Liver (tissue), 3 donors: ENCODE measurements at regions not wholly inside any gene's neighbourhood (a gene's known extent, or its start where the extent isn't known, plus 50 kb on each side); places are given as distances from the start of the nearest gene placed in this dataset.

Source experiments
- HNF4A ChIP-seq, 2 donors: conservative IDR thresholded peaks; 2 replicates each; pipeline ENCODE4 v1.6.1; 2016; ENCODE audit warnings: antibody characterized with exemption in 2 of 2, mild to moderate bottlenecking in 2 of 2
- JUND ChIP-seq, 2 donors: IDR thresholded peaks; 2 replicates each; pipeline ENCODE4 v1.6.1; 2016; ENCODE audit warnings: antibody characterized with exemption in 2 of 2
- RAD21 ChIP-seq, 2 donors: IDR thresholded peaks; 2 replicates each; pipeline ENCODE4 v1.6.1; 2016; ENCODE audit warnings: antibody characterized with exemption in 2 of 2, mild to moderate bottlenecking in 2 of 2
- SP1 ChIP-seq: IDR thresholded peaks from 2 replicates; pipeline ENCODE4 v1.6.1; 2018; ENCODE audit warnings: antibody characterized with exemption, mild to moderate bottlenecking
- TAF1 ChIP-seq: conservative IDR thresholded peaks from 2 replicates; pipeline ENCODE4 v1.6.1; 2016; ENCODE audit warnings: antibody characterized with exemption, mild to moderate bottlenecking
- YY1 ChIP-seq: IDR thresholded peaks from 2 replicates; pipeline ENCODE4 v1.6.1; 2016; ENCODE audit warnings: antibody characterized with exemption, mild to moderate bottlenecking
- TF ChIP-seq, protein P1 (sequence below): fragments of 150-350 bp; IDR thresholded peaks from 2 replicates; pipeline ENCODE4 v1.5.1; 2017; ENCODE audit warnings: improper control_type of control experiment, low read depth, low read length; ENCODE audit not compliant: missing input control
- TF ChIP-seq, protein P2 (sequence below): IDR thresholded peaks from 2 replicates; pipeline ENCODE4 v1.6.1; 2016; ENCODE audit warnings: antibody characterized with exemption, mild to moderate bottlenecking
- TF ChIP-seq, protein P3 (sequence below): IDR thresholded peaks from 2 replicates; pipeline ENCODE4 v1.6.1; 2016; ENCODE audit warnings: antibody characterized with exemption
- TF ChIP-seq, protein P4 (sequence below): IDR thresholded peaks from 2 replicates; pipeline ENCODE4 v1.6.1; 2016; ENCODE audit warnings: antibody characterized with exemption
- donor health status: healthy.
- donor health status: healthy.

DNA sequence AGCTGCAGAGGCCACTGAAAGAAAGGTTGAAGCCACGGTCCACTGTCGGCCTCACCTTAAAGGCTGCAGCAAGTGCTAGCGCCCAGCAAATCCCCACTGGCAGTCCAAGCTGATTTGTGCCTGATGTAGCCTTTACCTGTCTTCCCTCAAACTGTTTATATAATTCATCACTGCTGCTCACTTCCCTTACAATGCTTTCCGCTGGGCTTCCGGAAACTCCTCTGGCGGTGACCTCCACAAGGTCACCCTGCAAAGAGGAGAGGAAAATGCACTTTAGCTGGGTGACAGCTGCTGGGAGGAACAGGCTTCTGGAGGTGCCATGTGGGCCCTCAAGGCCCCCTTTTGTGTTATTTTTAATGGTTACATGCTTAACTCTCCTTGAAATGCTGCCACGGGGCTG is 126.2 kb downstream of the CMPK2 start:
- TF ChIP-seq, protein P1, sequence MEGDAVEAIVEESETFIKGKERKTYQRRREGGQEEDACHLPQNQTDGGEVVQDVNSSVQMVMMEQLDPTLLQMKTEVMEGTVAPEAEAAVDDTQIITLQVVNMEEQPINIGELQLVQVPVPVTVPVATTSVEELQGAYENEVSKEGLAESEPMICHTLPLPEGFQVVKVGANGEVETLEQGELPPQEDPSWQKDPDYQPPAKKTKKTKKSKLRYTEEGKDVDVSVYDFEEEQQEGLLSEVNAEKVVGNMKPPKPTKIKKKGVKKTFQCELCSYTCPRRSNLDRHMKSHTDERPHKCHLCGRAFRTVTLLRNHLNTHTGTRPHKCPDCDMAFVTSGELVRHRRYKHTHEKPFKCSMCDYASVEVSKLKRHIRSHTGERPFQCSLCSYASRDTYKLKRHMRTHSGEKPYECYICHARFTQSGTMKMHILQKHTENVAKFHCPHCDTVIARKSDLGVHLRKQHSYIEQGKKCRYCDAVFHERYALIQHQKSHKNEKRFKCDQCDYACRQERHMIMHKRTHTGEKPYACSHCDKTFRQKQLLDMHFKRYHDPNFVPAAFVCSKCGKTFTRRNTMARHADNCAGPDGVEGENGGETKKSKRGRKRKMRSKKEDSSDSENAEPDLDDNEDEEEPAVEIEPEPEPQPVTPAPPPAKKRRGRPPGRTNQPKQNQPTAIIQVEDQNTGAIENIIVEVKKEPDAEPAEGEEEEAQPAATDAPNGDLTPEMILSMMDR, result no peak
- TF ChIP-seq, protein P2, sequence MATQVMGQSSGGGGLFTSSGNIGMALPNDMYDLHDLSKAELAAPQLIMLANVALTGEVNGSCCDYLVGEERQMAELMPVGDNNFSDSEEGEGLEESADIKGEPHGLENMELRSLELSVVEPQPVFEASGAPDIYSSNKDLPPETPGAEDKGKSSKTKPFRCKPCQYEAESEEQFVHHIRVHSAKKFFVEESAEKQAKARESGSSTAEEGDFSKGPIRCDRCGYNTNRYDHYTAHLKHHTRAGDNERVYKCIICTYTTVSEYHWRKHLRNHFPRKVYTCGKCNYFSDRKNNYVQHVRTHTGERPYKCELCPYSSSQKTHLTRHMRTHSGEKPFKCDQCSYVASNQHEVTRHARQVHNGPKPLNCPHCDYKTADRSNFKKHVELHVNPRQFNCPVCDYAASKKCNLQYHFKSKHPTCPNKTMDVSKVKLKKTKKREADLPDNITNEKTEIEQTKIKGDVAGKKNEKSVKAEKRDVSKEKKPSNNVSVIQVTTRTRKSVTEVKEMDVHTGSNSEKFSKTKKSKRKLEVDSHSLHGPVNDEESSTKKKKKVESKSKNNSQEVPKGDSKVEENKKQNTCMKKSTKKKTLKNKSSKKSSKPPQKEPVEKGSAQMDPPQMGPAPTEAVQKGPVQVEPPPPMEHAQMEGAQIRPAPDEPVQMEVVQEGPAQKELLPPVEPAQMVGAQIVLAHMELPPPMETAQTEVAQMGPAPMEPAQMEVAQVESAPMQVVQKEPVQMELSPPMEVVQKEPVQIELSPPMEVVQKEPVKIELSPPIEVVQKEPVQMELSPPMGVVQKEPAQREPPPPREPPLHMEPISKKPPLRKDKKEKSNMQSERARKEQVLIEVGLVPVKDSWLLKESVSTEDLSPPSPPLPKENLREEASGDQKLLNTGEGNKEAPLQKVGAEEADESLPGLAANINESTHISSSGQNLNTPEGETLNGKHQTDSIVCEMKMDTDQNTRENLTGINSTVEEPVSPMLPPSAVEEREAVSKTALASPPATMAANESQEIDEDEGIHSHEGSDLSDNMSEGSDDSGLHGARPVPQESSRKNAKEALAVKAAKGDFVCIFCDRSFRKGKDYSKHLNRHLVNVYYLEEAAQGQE, result no peak
- no peak for TF ChIP-seq SP1
- TF ChIP-seq, protein P3, sequence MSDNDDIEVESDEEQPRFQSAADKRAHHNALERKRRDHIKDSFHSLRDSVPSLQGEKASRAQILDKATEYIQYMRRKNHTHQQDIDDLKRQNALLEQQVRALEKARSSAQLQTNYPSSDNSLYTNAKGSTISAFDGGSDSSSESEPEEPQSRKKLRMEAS, result no peak
- no peak for TF ChIP-seq TAF1
- TF ChIP-seq HNF4A (conservative IDR thresholded peaks at IDR 0.05), result no peak
- no peak for TF ChIP-seq RAD21 (IDR thresholded peaks at IDR 0.05)
- TF ChIP-seq YY1, result no peak
- TF ChIP-seq, protein P4, sequence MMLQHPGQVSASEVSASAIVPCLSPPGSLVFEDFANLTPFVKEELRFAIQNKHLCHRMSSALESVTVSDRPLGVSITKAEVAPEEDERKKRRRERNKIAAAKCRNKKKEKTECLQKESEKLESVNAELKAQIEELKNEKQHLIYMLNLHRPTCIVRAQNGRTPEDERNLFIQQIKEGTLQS, result no peak
- TF ChIP-seq JUND (IDR thresholded peaks at IDR 0.05), result no peak
